K562 (cell line): ENCODE measurements at regions not wholly inside any gene's neighbourhood (a gene's known extent, or its start where the extent isn't known, plus 50 kb on each side); places are given as distances from the start of the nearest gene placed in this dataset.

Experiments used
- ATAC-seq: fragments of 200-7000 bp; cut with Tn5 transposase; 3 replicates; pipeline ENCODE4 v1.9.1; 2020; ENCODE audit warnings: moderate library complexity
- BruUV-seq: library from RNA; stranded (reverse); fragments of 400-500 nt; replicated peaks from 2 replicates; lab custom pipeline; 2021; lab: Mats Ljungman, UMichigan
- CTCF ChIA-PET: fragments of 300-600 bp; formaldehyde crosslinking; extraction: SDS; loops from one replicate; lab custom pipeline; 2021; ENCODE audit warnings: low intra/inter-chr PET ratio; lab: Yijun Ruan, JAX
- POLR2A ChIA-PET: fragments of 300-600, 350-650 bp; sonication (Branson Sonifier 250); formaldehyde crosslinking; extraction: SDS; loops from one replicate; lab custom pipeline; 2021; ENCODE audit warnings: antibody characterized with exemption, inconsistent platforms; lab: Yijun Ruan, JAX
- DNase-seq, 4 experiments: peaks; one replicate each; pipeline versions ENCODE4 v3.0.0 to v3.0.0-alpha.2; 2011 to 2018; ENCODE audit warnings: low spot score in 3 of 4, mixed read lengths in 3 of 4; ENCODE audit errors: extremely low read depth in 1 of 4
- FAIRE-seq: peaks from 2 replicates; lab custom pipeline; 2011; peaks lifted over from hg19 to GRCh38; lab: Jason Lieb, UNC
- H2AFZ ChIP-seq: 2 replicates; pipeline ENCODE4 v1.6.0; 2011; ENCODE audit warnings: low read depth, low read length, control low read depth, inconsistent platforms
- H3K27ac ChIP-seq: fragments of 200-600 bp; 3 replicates; pipeline ENCODE4 v1.8.0; 2011; ENCODE audit warnings: low read depth, mild to moderate bottlenecking, control low read depth, inconsistent platforms, low read length, moderate library complexity, mixed read lengths; ENCODE audit errors: extremely low read depth
- H3K27me3 ChIP-seq, 2 experiments: fragments of 300-600 bp in 1 of 2; 2 replicates in 1 of 2; 3 replicates in 1 of 2; pipeline versions ENCODE4 v1.6.0 to v1.8.0; 2011; ENCODE audit warnings: inconsistent platforms in 2 of 2, low read length in 2 of 2, mild to moderate bottlenecking in 1 of 2, mixed read lengths in 1 of 2, moderate library complexity in 1 of 2; ENCODE audit not compliant: control insufficient read depth in 2 of 2, insufficient read depth in 2 of 2
- H3K36me3 ChIP-seq: fragments of 300-600 bp; 3 replicates; pipeline ENCODE4 v1.8.0; 2011; ENCODE audit warnings: mild to moderate bottlenecking, low read length, inconsistent platforms; ENCODE audit not compliant: control insufficient read depth, insufficient read depth
- H3K4me1 ChIP-seq, 2 experiments: fragments of 200-600 bp in 1 of 2; replicated peaks in 1 of 2; 2 replicates in 1 of 2; 3 replicates in 1 of 2; pipeline versions ENCODE4 v1.5.1 to v1.8.0; 2011; ENCODE audit warnings: inconsistent platforms in 2 of 2, low read length in 2 of 2, mild to moderate bottlenecking in 1 of 2, mixed read lengths in 1 of 2, moderate library complexity in 1 of 2; ENCODE audit not compliant: control insufficient read depth in 2 of 2, insufficient read depth in 2 of 2
- H3K4me2 ChIP-seq: 2 replicates; pipeline ENCODE4 v1.6.1; 2011; ENCODE audit warnings: low read length, control low read depth, inconsistent platforms, mixed read lengths; ENCODE audit not compliant: insufficient read depth
- H3K4me3 ChIP-seq: fragments of 200-600 bp; sonication (generic), shearing (Covaris generic); 2 replicates; pipeline ENCODE4 v1.5.1; 2016; ENCODE audit warnings: control low read depth, inconsistent platforms
- H3K79me2 ChIP-seq: fragments of 200-600 bp; 3 replicates; pipeline ENCODE4 v1.8.0; 2011; ENCODE audit warnings: low read length, inconsistent platforms; ENCODE audit not compliant: control insufficient read depth, insufficient read depth
- H3K9ac ChIP-seq, 2 experiments: 2 replicates each; pipeline versions ENCODE4 v1.6.0 to v1.6.1; 2011; ENCODE audit warnings: low read depth in 2 of 2, low read length in 2 of 2, control low read depth in 1 of 2, inconsistent platforms in 1 of 2, mild to moderate bottlenecking in 1 of 2, mixed read lengths in 1 of 2; ENCODE audit not compliant: insufficient read depth in 1 of 2
- H3K9me1 ChIP-seq: one replicate; pipeline ENCODE4 v1.6.0; 2011; ENCODE audit warnings: inconsistent platforms, mild to moderate bottlenecking, low read length, moderate library complexity; ENCODE audit not compliant: control insufficient read depth, insufficient read depth
- H3K9me3 ChIP-seq: replicated peaks from 2 replicates; pipeline ENCODE4 v1.5.1; 2011; ENCODE audit warnings: low read depth, low read length, inconsistent platforms; ENCODE audit not compliant: control insufficient read depth, insufficient read depth
- H4K20me1 ChIP-seq: replicated peaks from 2 replicates; pipeline ENCODE4 v1.6.1; 2011; ENCODE audit warnings: low read length, inconsistent platforms, mixed read lengths; ENCODE audit not compliant: control insufficient read depth, insufficient read depth
- ADNP ChIP-seq: fragments of 200-800 bp; sonication (Bioruptor generic); IDR thresholded peaks from 2 replicates; pipeline ENCODE4 v1.6.1; 2016; ENCODE audit warnings: missing genetic modification characterization, missing compliant biosample characterization
- CGGBP1 ChIP-seq: fragments of 250-450 bp; sonication (Bioruptor Pico); IDR thresholded peaks from 2 replicates; pipeline ENCODE4 v1.9.0; 2021; ENCODE audit warnings: mild to moderate bottlenecking
- PTTG1 ChIP-seq: fragments of 450-650 bp; IDR thresholded peaks from 2 replicates; pipeline ENCODE4 v1.6.1; 2016; ENCODE audit warnings: low read depth, mild to moderate bottlenecking, missing genetic modification characterization, missing compliant biosample characterization
- RBFOX2 ChIP-seq: fragments of 200-400 bp; formaldehyde crosslinking; IDR thresholded peaks from 2 replicates; pipeline ENCODE4 v1.6.1; 2017; ENCODE audit warnings: low read depth, mild to moderate bottlenecking, low read length, moderate library complexity
- RFX5 ChIP-seq: IDR thresholded peaks from 2 replicates; pipeline ENCODE4 v1.6.1; 2011; ENCODE audit warnings: low read depth, mild to moderate bottlenecking, improper control_type of control experiment, low read length
- TFE3 ChIP-seq: fragments of 450-650 bp; formaldehyde crosslinking; IDR thresholded peaks from 2 replicates; pipeline ENCODE4 v1.4.0; 2020; ENCODE audit warnings: mild to moderate bottlenecking, mixed read lengths
- ZBTB40 ChIP-seq, 2 experiments: fragments of 450-650 bp in 1 of 2; sonication (generic) in 1 of 2; formaldehyde crosslinking in 1 of 2; IDR thresholded peaks; 2 replicates each; pipeline versions ENCODE4 v1.7.1 to v1.9.0; 2016 to 2022; ENCODE audit warnings: inconsistent platforms in 1 of 2, mild to moderate bottlenecking in 1 of 2, missing genetic modification reagents in 1 of 2
- ZNF57 ChIP-seq: fragments of 450-650 bp; formaldehyde crosslinking; IDR thresholded peaks from 2 replicates; pipeline ENCODE4 v1.4.0; 2020; ENCODE audit warnings: mild to moderate bottlenecking, moderate library complexity
- WGBS: fragments of 100-300 bp; shearing (Covaris generic); methylation state at CpG from one replicate; pipeline ENCODE4 v1.1.6; 2016; ENCODE audit warnings: low coverage, mixed read lengths; ENCODE audit not compliant: insufficient coverage; ENCODE audit errors: missing lambda C conversion rate; 5-methylcytosine and 5-hydroxymethylcytosine counted together
- in situ Hi-C: fragments of 300-500 bp; cut with MboI; formaldehyde crosslinking; loops from 4 replicates; pipeline ENCODE4 v1.15.0; 2018; ENCODE audit warnings: inconsistent platforms, mixed read lengths
- intact Hi-C: fragments of 100-400 bp; cut with micrococcal nuclease; formaldehyde crosslinking; loops from 2 replicates; pipeline ENCODE4 v1.14.2; 2022

- Histone ChIP-seq H3K9ac (no peak overlapping the region), H2AFZ (no peak overlapping the region), H3K27ac (no peak overlapping the region), H3K4me1 (no peaks in the 10 kb centered on the region; a peak in 1 of 5 replicates), H3K9me3 (no peaks in the 10 kb centered on the region), H3K79me2 (no peaks in the 10 kb centered on the region), H3K4me3 (no peak overlapping the region), H3K27me3 (peaks cover 0 to 2% of the 10 kb centered on the region in 2 experiments; a peak in 1 of 5 replicates), H3K9me1 (no peaks in the 10 kb centered on the region), H4K20me1 (no peaks in the 10 kb centered on the region), H3K4me2 (no peak overlapping the region), H3K36me3 (no peaks in the 10 kb centered on the region)
- ChIA-PET POLR2A (no interaction called here), CTCF (no interaction called here)
- ATAC-seq (no peak), FAIRE-seq (no peak), DNase-seq (no peak)
- intact Hi-C loops: no loop called here
- BruUV-seq: no TSS peak
- 0% methylated on average over 2 of the region's 2 CpGs for WGBS
- in situ Hi-C loops: no loop called here
- no peak for TF ChIP-seq PTTG1
- no peak for TF ChIP-seq CGGBP1 (CRISPR knock-in tag)
- TF ChIP-seq TFE3 (CRISPR knock-in tag): no peak
- TF ChIP-seq RFX5: no peak
- TF ChIP-seq ZNF57 (CRISPR knock-in tag): no peak
- no peak for TF ChIP-seq ZBTB40 (IDR thresholded peaks at IDR 0.05)
- no peak for TF ChIP-seq ZBTB40 (CRISPR knock-in tag; IDR thresholded peaks at IDR 0.05)
- TF ChIP-seq ADNP: no peak
- TF ChIP-seq RBFOX2: no peak
Measured at GRCh38 chr7:159246702-159247480, 102.2 kb upstream of the VIPR2 start.
